Thyroid gland (tissue), 4 donors: ENCODE measurements at regions not wholly inside any gene's neighbourhood (a gene's known extent, or its start where the extent isn't known, plus 50 kb on each side); places are given as distances from the start of the nearest gene placed in this dataset.

Experiments
- DNase-seq, 2 donors: peaks; one replicate each; pipeline ENCODE4 v3.0.0-alpha.2; 2019
- H3K27ac ChIP-seq, 3 donors: fragments of 200-600 bp; sonication (generic); 1 replicate in 2 of 3; 2 replicates in 1 of 3; pipeline ENCODE4 v1.5.1; 2016 to 2019; ENCODE audit warnings: mild to moderate bottlenecking in 1 of 3, moderate library complexity in 1 of 3
- H3K27me3 ChIP-seq: fragments of 200-600 bp; sonication (generic); one replicate; pipeline ENCODE4 v1.5.1; 2019
- H3K36me3 ChIP-seq, 2 donors: fragments of 200-600 bp; sonication (generic); one replicate each; pipeline ENCODE4 v1.5.1; 2016 to 2019
- H3K4me1 ChIP-seq, 2 donors: fragments of 200-600 bp; sonication (generic); one replicate each; pipeline ENCODE4 v1.5.1; 2017 to 2019
- H3K4me3 ChIP-seq, 3 donors: fragments of 200-600 bp; sonication (generic); replicated peaks in 1 of 3; 1 replicate in 2 of 3; 2 replicates in 1 of 3; pipeline ENCODE4 v1.5.1; 2016; ENCODE audit warnings: mild to moderate bottlenecking in 1 of 3
- H3K9me3 ChIP-seq: fragments of 200-600 bp; sonication (generic); one replicate; pipeline ENCODE4 v1.5.1; 2017
- POLR2A ChIP-seq, 2 donors: fragments of 450-650 bp; IDR thresholded peaks; one replicate each; pipeline ENCODE4 v1.6.1; 2017; ENCODE audit warnings: antibody characterized with exemption in 2 of 2, mild to moderate bottlenecking in 2 of 2, moderate library complexity in 1 of 2
- WGBS, 2 donors: methylation state at CpG; one replicate each; pipeline ENCODE4 v1.1.5; 2017; 5-methylcytosine and 5-hydroxymethylcytosine counted together
- intact Hi-C: fragments of 100-400 bp; cut with DNase I; formaldehyde crosslinking; loops from one replicate; pipeline ENCODE4 v1.15.1; 2023
- TF ChIP-seq, protein P1 (sequence below), 6 experiments: fragments of 200-600 bp in 3 of 6; fragments of 450-650 bp in 3 of 6; sonication (generic) in 3 of 6; IDR thresholded peaks; one replicate each; pipeline ENCODE4 v1.5.1; 2016 to 2019; ENCODE audit warnings: antibody characterized with exemption in 6 of 6, mild to moderate bottlenecking in 2 of 6, inconsistent platforms in 1 of 6, moderate library complexity in 1 of 6

DNA sequence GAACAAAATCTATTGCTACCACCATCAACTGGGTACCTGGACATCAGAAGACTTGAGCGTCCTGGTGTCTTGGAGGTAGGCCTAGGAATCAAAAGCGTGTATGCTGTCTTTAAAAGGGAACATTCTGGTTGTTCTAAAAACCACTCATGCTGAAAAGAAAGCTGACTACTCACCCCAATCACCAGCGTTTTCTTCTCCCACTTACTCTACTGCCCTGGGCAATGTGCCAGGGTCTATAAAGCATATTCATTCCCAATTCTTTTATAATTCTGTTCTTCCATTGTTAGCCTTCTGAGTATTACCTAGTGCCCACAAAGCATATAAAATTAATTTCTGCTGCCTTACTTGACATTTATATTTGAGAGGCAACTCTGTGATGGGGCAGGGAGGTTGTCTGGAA is 133.4 kb downstream of the KCNA5 start:
- no peaks in the 10 kb centered on the region for H3K4me1 ChIP-seq
- no peak for TF ChIP-seq POLR2A (IDR thresholded peaks at IDR 0.05)
- TF ChIP-seq, protein P1, sequence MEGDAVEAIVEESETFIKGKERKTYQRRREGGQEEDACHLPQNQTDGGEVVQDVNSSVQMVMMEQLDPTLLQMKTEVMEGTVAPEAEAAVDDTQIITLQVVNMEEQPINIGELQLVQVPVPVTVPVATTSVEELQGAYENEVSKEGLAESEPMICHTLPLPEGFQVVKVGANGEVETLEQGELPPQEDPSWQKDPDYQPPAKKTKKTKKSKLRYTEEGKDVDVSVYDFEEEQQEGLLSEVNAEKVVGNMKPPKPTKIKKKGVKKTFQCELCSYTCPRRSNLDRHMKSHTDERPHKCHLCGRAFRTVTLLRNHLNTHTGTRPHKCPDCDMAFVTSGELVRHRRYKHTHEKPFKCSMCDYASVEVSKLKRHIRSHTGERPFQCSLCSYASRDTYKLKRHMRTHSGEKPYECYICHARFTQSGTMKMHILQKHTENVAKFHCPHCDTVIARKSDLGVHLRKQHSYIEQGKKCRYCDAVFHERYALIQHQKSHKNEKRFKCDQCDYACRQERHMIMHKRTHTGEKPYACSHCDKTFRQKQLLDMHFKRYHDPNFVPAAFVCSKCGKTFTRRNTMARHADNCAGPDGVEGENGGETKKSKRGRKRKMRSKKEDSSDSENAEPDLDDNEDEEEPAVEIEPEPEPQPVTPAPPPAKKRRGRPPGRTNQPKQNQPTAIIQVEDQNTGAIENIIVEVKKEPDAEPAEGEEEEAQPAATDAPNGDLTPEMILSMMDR (IDR thresholded peaks at IDR 0.05): no peak
- H3K4me3 ChIP-seq: no peak overlapping the region
- H3K36me3 ChIP-seq: no peaks in the 10 kb centered on the region
- intact Hi-C loops: no loop called here
- H3K27me3 ChIP-seq: no peaks in the 10 kb centered on the region
- no peak overlapping the region for H3K27ac ChIP-seq
- no peaks in the 10 kb centered on the region for H3K9me3 ChIP-seq
- WGBS, 2 donors: 28 to 42% methylated on average over 3 of the region's 3 CpGs
- peak; percentile 3 to 30 for DNase-seq

DNA sequence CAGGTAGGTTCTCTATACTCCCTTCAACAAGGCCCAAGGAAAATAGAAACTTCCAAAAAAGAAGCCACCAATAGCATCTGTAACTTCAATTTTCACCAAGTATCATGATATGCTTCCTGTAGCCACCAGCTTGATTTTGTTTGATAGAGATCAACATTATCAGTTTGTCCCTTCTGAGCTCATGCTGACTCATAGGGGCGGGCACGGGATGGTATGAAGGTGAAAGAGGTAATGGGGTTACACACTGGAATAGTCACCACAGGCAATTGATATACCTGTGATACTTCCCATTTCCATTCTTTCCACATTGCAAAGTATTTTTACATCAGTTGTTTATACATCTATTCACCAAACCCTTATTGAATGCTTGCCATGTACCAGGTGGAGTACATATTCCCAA is 134.1 kb downstream of the KCNA5 start:
- WGBS, 2 donors: 92 to 98% methylated on average over 2 of the region's 2 CpGs

DNA sequence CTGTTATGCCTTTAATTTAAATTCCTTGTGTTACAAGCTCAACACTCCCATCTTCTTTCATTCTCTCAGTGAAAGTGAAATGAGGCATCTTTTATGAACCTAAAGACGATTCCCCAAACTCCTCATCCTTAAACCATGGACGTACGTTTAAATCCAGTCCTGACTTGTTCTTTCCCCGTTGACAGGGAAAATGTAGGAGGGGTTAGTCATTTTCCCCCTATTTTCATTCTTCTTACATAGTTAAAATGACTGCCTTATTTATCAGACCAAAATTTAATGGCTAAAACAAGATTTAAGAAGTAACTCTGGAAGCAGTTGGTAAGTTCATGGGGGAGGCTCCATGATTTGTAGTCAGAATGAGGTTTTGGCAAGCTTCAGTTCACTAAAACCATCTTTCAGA is 134.9 kb downstream of the KCNA5 start:
- Histone ChIP-seq H3K27me3 (no peaks in the 10 kb centered on the region), H3K9me3 (no peaks in the 10 kb centered on the region), H3K4me3 (no peak overlapping the region), H3K36me3 (no peaks in the 10 kb centered on the region), H3K27ac (no peak overlapping the region), H3K4me1 (no peaks in the 10 kb centered on the region)
- DNase-seq: no peak
- WGBS, 2 donors: 87 to 90% methylated on average over 4 of the region's 4 CpGs
- intact Hi-C loops: no loop called here
- TF ChIP-seq POLR2A (IDR thresholded peaks at IDR 0.05): no peak
- TF ChIP-seq, protein P1 (IDR thresholded peaks at IDR 0.05): no peak

More for the DNA sequence above, 134.1 kb downstream of the KCNA5 start:
- no peak for TF ChIP-seq POLR2A (IDR thresholded peaks at IDR 0.05)
- TF ChIP-seq, protein P1 (IDR thresholded peaks at IDR 0.05): no peak
- H3K27me3 ChIP-seq: no peaks in the 10 kb centered on the region
- H3K4me1 ChIP-seq: no peaks in the 10 kb centered on the region
- H3K9me3 ChIP-seq: no peaks in the 10 kb centered on the region
- intact Hi-C loops: no loop called here
- no peak overlapping the region for H3K27ac ChIP-seq
- H3K36me3 ChIP-seq: no peaks in the 10 kb centered on the region
- no peak for DNase-seq
- no peak overlapping the region for H3K4me3 ChIP-seq

DNA sequence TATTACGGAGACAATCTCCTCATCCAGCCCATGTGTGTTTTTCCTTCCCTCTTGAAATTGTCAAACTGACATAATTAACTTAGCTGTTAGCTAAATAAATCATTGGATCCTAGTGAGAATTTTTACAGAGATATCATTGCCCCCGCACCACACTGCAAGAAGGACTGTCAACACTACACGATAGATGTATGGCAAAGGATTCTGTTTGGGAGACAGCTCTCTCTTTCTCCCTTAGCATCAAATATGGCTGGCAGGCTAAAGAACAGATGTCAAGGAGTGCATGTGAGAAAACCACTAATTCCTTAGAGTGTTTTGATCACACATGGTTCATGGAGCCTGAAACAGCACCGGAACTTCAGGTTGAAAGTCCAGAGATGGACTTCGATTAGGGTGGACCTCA is 136.8 kb downstream of the KCNA5 start:
- H3K27ac ChIP-seq: no peak overlapping the region
- H3K9me3 ChIP-seq: no peaks in the 10 kb centered on the region
- TF ChIP-seq POLR2A (IDR thresholded peaks at IDR 0.05): no peak
- TF ChIP-seq, protein P1 (IDR thresholded peaks at IDR 0.05): no peak
- intact Hi-C loops: no loop called here
- DNase-seq: no peak
- no peak overlapping the region for H3K4me3 ChIP-seq
- H3K27me3 ChIP-seq: no peaks in the 10 kb centered on the region
- H3K4me1 ChIP-seq: no peaks in the 10 kb centered on the region
- H3K36me3 ChIP-seq: no peaks in the 10 kb centered on the region
- WGBS, 2 donors: 89% methylated on average over 5 of the region's 5 CpGs

DNA sequence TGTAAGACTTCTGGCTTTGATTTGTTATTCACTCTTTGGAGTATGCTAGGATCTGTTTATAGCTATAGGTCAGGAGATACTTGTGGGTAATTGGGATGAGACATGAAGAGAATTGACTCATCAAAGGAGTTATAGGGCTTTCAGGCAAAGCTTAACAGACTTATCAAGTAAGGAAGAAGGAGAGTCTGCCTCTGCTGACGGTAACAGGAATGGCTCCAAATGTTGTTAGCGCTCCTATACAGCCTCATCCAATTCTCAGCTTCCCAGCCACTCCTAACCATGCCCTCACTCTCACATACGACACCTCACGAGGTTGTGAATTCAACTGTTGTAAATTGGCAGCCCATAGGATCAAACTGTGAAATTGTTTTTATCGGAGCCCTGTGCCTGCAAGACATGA is 140.5 kb downstream of the KCNA5 start:
- Histone ChIP-seq H3K27ac (no peak overlapping the region), H3K4me1 (no peaks in the 10 kb centered on the region), H3K4me3 (no peak overlapping the region), H3K27me3 (no peaks in the 10 kb centered on the region), H3K36me3 (no peaks in the 10 kb centered on the region), H3K9me3 (no peaks in the 10 kb centered on the region)
- 78 to 82% methylated on average over 5 of the region's 5 CpGs for WGBS, 2 donors
- intact Hi-C loops: no loop called here
- no peak for DNase-seq
- TF ChIP-seq, protein P1 (IDR thresholded peaks at IDR 0.05): no peak
- no peak for TF ChIP-seq POLR2A (IDR thresholded peaks at IDR 0.05)
